H1 (cell line): ENCODE measurements at regions not wholly inside any gene's neighbourhood (a gene's known extent, or its start where the extent isn't known, plus 50 kb on each side); places are given as distances from the start of the nearest gene placed in this dataset.

Experiments
- CTCF ChIA-PET: fragments of 300-600 bp; sonication (Branson Sonifier 250); formaldehyde crosslinking; loops from one replicate; lab custom pipeline; 2021; ENCODE audit not compliant: partially characterized antibody; lab: Charles Lee
- POLR2A ChIA-PET: fragments of 300-600 bp; sonication (Branson Sonifier 250); formaldehyde crosslinking; loops from one replicate; lab custom pipeline; 2021; ENCODE audit warnings: inconsistent platforms; ENCODE audit not compliant: partially characterized antibody; lab: Charles Lee
- DNase-seq, 2 experiments: peaks; one replicate each; pipeline versions ENCODE4 v3.0.0 to v3.0.0-alpha.2; 2010 to 2022; ENCODE audit warnings: low spot score in 2 of 2, low read depth in 1 of 2, mixed read lengths in 1 of 2
- FAIRE-seq: peaks from 2 replicates; lab custom pipeline; 2011; peaks lifted over from hg19 to GRCh38; lab: Jason Lieb, UNC
- H2AFZ ChIP-seq: 2 replicates; pipeline ENCODE4 v1.8.1; 2012; ENCODE audit warnings: low read length, inconsistent platforms
- H2AK5ac ChIP-seq: 2 replicates; pipeline ENCODE4 v1.6.1; 2013; ENCODE audit warnings: low read depth, low read length
- H2BK120ac ChIP-seq: replicated peaks from 2 replicates; pipeline ENCODE3; 2013; ENCODE audit warnings: low read depth, low read length, inconsistent platforms
- H2BK12ac ChIP-seq: 2 replicates; pipeline ENCODE4 v1.6.1; 2013; ENCODE audit warnings: low read depth, low read length
- H2BK15ac ChIP-seq: 2 replicates; pipeline ENCODE4 v1.6.1; 2013; ENCODE audit warnings: low read length
- H2BK20ac ChIP-seq: 2 replicates; pipeline ENCODE4 v1.6.1; 2013; ENCODE audit warnings: low read length
- H2BK5ac ChIP-seq: 2 replicates; pipeline ENCODE4 v1.6.1; 2013; ENCODE audit warnings: low read depth, low read length
- H3K14ac ChIP-seq: 2 replicates; pipeline ENCODE4 v1.6.1; 2013; ENCODE audit warnings: inconsistent platforms; ENCODE audit not compliant: insufficient read length
- H3K18ac ChIP-seq: 2 replicates; pipeline ENCODE4 v1.6.1; 2013; ENCODE audit warnings: low read length; ENCODE audit errors: extremely low read depth
- H3K23ac ChIP-seq: 2 replicates; pipeline ENCODE4 v1.6.1; 2013; ENCODE audit warnings: inconsistent platforms; ENCODE audit not compliant: insufficient read length
- H3K23me2 ChIP-seq: 2 replicates; pipeline ENCODE4 v1.6.1; 2013; ENCODE audit warnings: low read depth, low read length
- H3K27ac ChIP-seq: 2 replicates; pipeline ENCODE4 v1.6.1; 2011; ENCODE audit warnings: low read depth, low read length, inconsistent platforms
- H3K27me3 ChIP-seq, 4 experiments: replicated peaks in 1 of 4; 1 replicate in 1 of 4; 2 replicates in 3 of 4; pipeline versions ENCODE4 v1.6.1 to v1.8.1; 2011 to 2013; ENCODE audit warnings: low read length in 3 of 4, mild to moderate bottlenecking in 3 of 4, inconsistent platforms in 2 of 4, mixed read lengths in 2 of 4, moderate library complexity in 1 of 4; ENCODE audit not compliant: control insufficient read depth in 3 of 4, insufficient read depth in 3 of 4; ENCODE audit errors: extremely low read depth in 1 of 4
- H3K36me3 ChIP-seq, 4 experiments: 2 replicates each; pipeline versions ENCODE4 v1.6.1 to v1.8.1; 2011 to 2013; ENCODE audit warnings: mild to moderate bottlenecking in 4 of 4, low read length in 3 of 4, moderate library complexity in 2 of 4, control low read depth in 1 of 4, inconsistent platforms in 1 of 4; ENCODE audit not compliant: insufficient read depth in 4 of 4, control insufficient read depth in 2 of 4
- H3K4ac ChIP-seq: replicated peaks from 2 replicates; pipeline ENCODE3; 2013; ENCODE audit warnings: low read length, low read depth, mixed read lengths, inconsistent platforms; ENCODE audit not compliant: insufficient read length
- H3K4me1 ChIP-seq, 4 experiments: replicated peaks in 1 of 4; 1 replicate in 1 of 4; 2 replicates in 3 of 4; pipeline versions ENCODE4 v1.6.1 to v1.8.1; 2011 to 2013; ENCODE audit warnings: low read length in 3 of 4, inconsistent platforms in 2 of 4, mixed read lengths in 1 of 4; ENCODE audit not compliant: insufficient read depth in 4 of 4, control insufficient read depth in 3 of 4
- H3K4me2 ChIP-seq, 2 experiments: 2 replicates each; pipeline versions ENCODE4 v1.6.1 to v1.8.1; 2011 to 2013; ENCODE audit warnings: low read depth in 2 of 2, low read length in 2 of 2, control low read depth in 1 of 2, inconsistent platforms in 1 of 2, mild to moderate bottlenecking in 1 of 2; ENCODE audit not compliant: insufficient read depth in 1 of 2
- H3K4me3 ChIP-seq, 4 experiments: fragments of 200-600, 300-600 bp in 1 of 4; sonication (generic), shearing (Covaris generic), sonication (Bioruptor Twin) in 1 of 4; 2 replicates each; pipeline versions ENCODE4 v1.5.1 to v1.8.1; 2011 to 2016; ENCODE audit warnings: low read length in 4 of 4, low read depth in 3 of 4, control low read depth in 2 of 4, inconsistent platforms in 2 of 4, mild to moderate bottlenecking in 2 of 4, mixed read lengths in 1 of 4, moderate library complexity in 1 of 4; ENCODE audit not compliant: insufficient read depth in 2 of 4; ENCODE audit errors: extremely low read depth in 1 of 4
- H3K56ac ChIP-seq: replicated peaks from 2 replicates; pipeline ENCODE3; 2013; ENCODE audit warnings: low read depth, mild to moderate bottlenecking, mixed read lengths, low read length, inconsistent platforms; ENCODE audit not compliant: insufficient read length
- H3K79me1 ChIP-seq: 2 replicates; pipeline ENCODE4 v1.6.1; 2013; ENCODE audit warnings: low read depth, low read length, control low read depth
- H3K79me2 ChIP-seq, 2 experiments: 2 replicates each; pipeline versions ENCODE4 v1.6.1 to v1.8.1; 2012 to 2013; ENCODE audit warnings: low read length in 2 of 2, mild to moderate bottlenecking in 2 of 2, inconsistent platforms in 1 of 2; ENCODE audit not compliant: insufficient read depth in 2 of 2, control insufficient read depth in 1 of 2
- H3K9ac ChIP-seq, 4 experiments: replicated peaks in 1 of 4; 1 replicate in 1 of 4; 2 replicates in 3 of 4; pipeline versions ENCODE4 v1.6.1 to v1.8.1; 2011 to 2013; ENCODE audit warnings: low read depth in 3 of 4, low read length in 3 of 4, control low read depth in 2 of 4, mild to moderate bottlenecking in 2 of 4, moderate library complexity in 2 of 4, inconsistent platforms in 1 of 4; ENCODE audit errors: extremely low read depth in 1 of 4
- H3K9me3 ChIP-seq, 2 experiments: 2 replicates each; pipeline versions ENCODE4 v1.6.1 to v1.8.1; 2012 to 2013; ENCODE audit warnings: mild to moderate bottlenecking in 2 of 2, moderate library complexity in 2 of 2, control low read depth in 1 of 2, inconsistent platforms in 1 of 2, low read depth in 1 of 2, low read length in 1 of 2, mixed read lengths in 1 of 2; ENCODE audit not compliant: insufficient read depth in 2 of 2
- H4K20me1 ChIP-seq, 2 experiments: replicated peaks in 1 of 2; 2 replicates each; pipeline versions ENCODE3 to v1.8.1; 2011 to 2013; ENCODE audit warnings: inconsistent platforms in 2 of 2, low read length in 2 of 2, mild to moderate bottlenecking in 1 of 2; ENCODE audit not compliant: insufficient read depth in 2 of 2, control insufficient read depth in 1 of 2
- H4K5ac ChIP-seq: 2 replicates; pipeline ENCODE4 v1.6.1; 2013; ENCODE audit warnings: low read length, low read depth, mixed read lengths, inconsistent platforms; ENCODE audit not compliant: insufficient read length
- H4K8ac ChIP-seq: 2 replicates; pipeline ENCODE4 v1.8.0; 2013; ENCODE audit warnings: mild to moderate bottlenecking, moderate library complexity, low read length, inconsistent platforms; ENCODE audit not compliant: insufficient read depth; ENCODE audit errors: extremely low read depth
- H4K91ac ChIP-seq: replicated peaks from 2 replicates; pipeline ENCODE3; 2013; ENCODE audit warnings: low read length, mixed read lengths, inconsistent platforms; ENCODE audit not compliant: insufficient read length
- CHD1 ChIP-seq: IDR thresholded peaks from 2 replicates; pipeline ENCODE4 v1.6.1; 2012; ENCODE audit warnings: low read depth, low read length, improper control_type of control experiment
- CREB1 ChIP-seq: IDR thresholded peaks from 2 replicates; pipeline ENCODE4 v1.6.1; 2012; ENCODE audit warnings: inconsistent platforms
- CTCF ChIP-seq, 3 experiments: IDR thresholded peaks; 1 replicate in 2 of 3; 2 replicates in 1 of 3; pipeline versions ENCODE4 v1.5.1 to v1.6.1; 2011; ENCODE audit warnings: low read length in 3 of 3, mild to moderate bottlenecking in 3 of 3, inconsistent platforms in 2 of 3, low read depth in 1 of 3, moderate library complexity in 1 of 3; ENCODE audit not compliant: insufficient read depth in 1 of 3; ENCODE audit errors: control extremely low read depth in 1 of 3
- PHF8 ChIP-seq: fragments of 200-600 bp; sonication (generic); conservative IDR thresholded peaks from 2 replicates; pipeline ENCODE4 v1.7.1; 2012; ENCODE audit warnings: low read depth, mild to moderate bottlenecking, inconsistent platforms, low read length, moderate library complexity
- RAD21 ChIP-seq, 2 experiments: IDR thresholded peaks in 1 of 2; conservative IDR thresholded peaks in 1 of 2; 2 replicates each; pipeline ENCODE4 v1.6.1; 2011; ENCODE audit warnings: low read depth in 2 of 2, low read length in 2 of 2, improper control_type of control experiment in 1 of 2, inconsistent platforms in 1 of 2, mild to moderate bottlenecking in 1 of 2, moderate library complexity in 1 of 2
- RBBP5 ChIP-seq: IDR thresholded peaks from 2 replicates; pipeline ENCODE4 v1.7.1; 2012; ENCODE audit warnings: low read depth, mild to moderate bottlenecking, inconsistent platforms, low read length, moderate library complexity, borderline replicate concordance
- SIN3A ChIP-seq, 2 experiments: IDR thresholded peaks in 1 of 2; conservative IDR thresholded peaks in 1 of 2; 2 replicates each; pipeline ENCODE4 v1.6.1; 2011 to 2012; ENCODE audit warnings: low read length in 2 of 2, improper control_type of control experiment in 1 of 2, low read depth in 1 of 2, mild to moderate bottlenecking in 1 of 2
- SP2 ChIP-seq: IDR thresholded peaks from 2 replicates; pipeline ENCODE4 v1.6.1; 2012; ENCODE audit warnings: mild to moderate bottlenecking, low read length, inconsistent platforms
- TEAD4 ChIP-seq: IDR thresholded peaks from 2 replicates; pipeline ENCODE4 v1.6.1; 2012; ENCODE audit warnings: low read depth, low read length, inconsistent platforms, mixed read lengths
- ZNF274 ChIP-seq: IDR thresholded peaks from 2 replicates; pipeline ENCODE4 v1.7.0; 2012; ENCODE audit warnings: low read length, borderline replicate concordance; ENCODE audit errors: extremely low read depth
- WGBS, 2 experiments: shearing (Covaris generic) in 1 of 2; methylation state at CpG; one replicate each; pipeline versions ENCODE4 v1.1.6 to v1.1.7; 2013 to 2015; ENCODE audit warnings: low lambda C conversion rate in 2 of 2, mixed read lengths in 2 of 2, inconsistent platforms in 1 of 2, low coverage in 1 of 2, missing lambda C conversion rate in 1 of 2; ENCODE audit not compliant: insufficient replicate concordance in 2 of 2, insufficient coverage in 1 of 2, insufficient read length in 1 of 2; ENCODE audit errors: extremely low coverage in 1 of 2, missing lambda C conversion rate in 1 of 2; 5-methylcytosine and 5-hydroxymethylcytosine counted together

GRCh38 chr5:117318528-117318927 lies 743.9 kb upstream of the SEMA6A start:
- Histone ChIP-seq H2BK15ac (no peak overlapping the region), H2BK20ac (no peak overlapping the region), H4K91ac (no peak overlapping the region), H3K4me3 (no peak overlapping the region), H3K9me3 (no peaks in the 10 kb centered on the region), H3K4me2 (no peak overlapping the region), H3K27me3 (no peaks in the 10 kb centered on the region), H4K8ac (no peak overlapping the region), H3K27ac (no peak overlapping the region), H3K79me2 (no peaks in the 10 kb centered on the region), H3K56ac (no peak overlapping the region), H3K79me1 (no peaks in the 10 kb centered on the region), H2BK5ac (no peak overlapping the region), H3K23ac (no peak overlapping the region), H3K23me2 (no peaks in the 10 kb centered on the region), H2AK5ac (no peak overlapping the region), H2BK120ac (no peak overlapping the region), H4K20me1 (no peaks in the 10 kb centered on the region), H2BK12ac (no peak overlapping the region), H4K5ac (no peak overlapping the region), H3K14ac (no peak overlapping the region), H3K4me1 (no peaks in the 10 kb centered on the region), H3K4ac (no peak overlapping the region), H3K9ac (no peak overlapping the region), H2AFZ (no peak overlapping the region), H3K36me3 (no peaks in the 10 kb centered on the region), H3K18ac (no peak overlapping the region)
- POLR2A ChIA-PET: no interaction called here
- 83% methylated on average over 2 of the region's 2 CpGs; no CpG with 5 or more reads in 1 of the 2 experiments for WGBS, 2 experiments
- TF ChIP-seq RBBP5 (no peak), RAD21 (IDR thresholded peaks at IDR 0.05 in 1 of 2, conservative IDR thresholded peaks at IDR 0.05 in 1 of 2; ENCODE audit: low read depth in 2 of 2, low read length in 2 of 2) (peak; percentile 64 to 73), PHF8 (no peak), CTCF (IDR thresholded peaks at IDR 0.05; ENCODE audit: control extremely low read depth in 1 of 3, insufficient read depth in 1 of 3, low read depth in 1 of 3, low read length in 3 of 3) (peak; percentile 33 to 79 (median 64)), TEAD4 (peak; percentile 87), SP2 (no peak), CREB1 (no peak), CHD1 (no peak), ZNF274 (no peak), SIN3A (conservative IDR thresholded peaks at IDR 0.05 in 1 of 2, IDR thresholded peaks at IDR 0.05 in 1 of 2; ENCODE audit: low read depth in 1 of 2, low read length in 2 of 2) (no peak)
- CTCF ChIA-PET: interaction anchor here (0.6 to 1.9 kb wide), 9 partner anchors 9 to 1800 kb away, joined by 3 to 7 read pairs (median 3); no protein-coding TSS in a partner anchor
- DNase-seq: peak; percentile 9 to 44
- FAIRE-seq: peak; percentile 42
